ENCODE measurements at regions not wholly inside any gene's neighbourhood (a gene's known extent, or its start where the extent isn't known, plus 50 kb on each side); places are given as distances from the start of the nearest gene placed in this dataset.

GRCh38 chr18:30486856-30487255 is 555.7 kb downstream of the DSC3 start:
- no peak for TF ChIP-seq CTCF (IDR thresholded peaks at IDR 0.05; ENCODE audit: low read depth, low read length)
- no peak for DNase-seq (ENCODE audit: extremely low read depth, low read depth)

- no peak for TF ChIP-seq CTCF (IDR thresholded peaks at IDR 0.05; ENCODE audit: low read depth, low read length)
- no peak for DNase-seq (ENCODE audit: extremely low read depth, low read depth)
These were observed 557.5 kb downstream of the DSC3 start for GRCh38 chr18:30485078-30485477.

GRCh38 chr18:30481871-30482270 is 560.7 kb downstream of the DSC3 start:
- TF ChIP-seq CTCF (IDR thresholded peaks at IDR 0.05; ENCODE audit: low read depth, low read length): no peak
- no peak for DNase-seq (ENCODE audit: extremely low read depth, low read depth)

- DNase-seq (ENCODE audit: extremely low read depth, low read depth): no peak
- no peak for TF ChIP-seq CTCF (IDR thresholded peaks at IDR 0.05; ENCODE audit: low read depth, low read length)
These were observed 573.5 kb downstream of the DSC3 start for GRCh38 chr18:30469091-30469490.

- no peak for TF ChIP-seq CTCF (IDR thresholded peaks at IDR 0.05; ENCODE audit: low read depth, low read length)
- DNase-seq (ENCODE audit: extremely low read depth, low read depth): no peak
These were observed 577.4 kb downstream of the DSC3 start for GRCh38 chr18:30465096-30465495.

GRCh38 chr18:30457156-30457555 is 585.4 kb downstream of the DSC3 start:
- no peak for TF ChIP-seq CTCF (IDR thresholded peaks at IDR 0.05; ENCODE audit: low read depth, low read length)
- DNase-seq (ENCODE audit: extremely low read depth, low read depth): no peak

- DNase-seq (ENCODE audit: extremely low read depth, low read depth): no peak
- TF ChIP-seq CTCF (IDR thresholded peaks at IDR 0.05; ENCODE audit: low read depth, low read length): no peak
These were observed 586.8 kb downstream of the DSC3 start for GRCh38 chr18:30455741-30456140.
